ENCODE measurements at regions not wholly inside any gene's neighbourhood (a gene's known extent, or its start where the extent isn't known, plus 50 kb on each side); places are given as distances from the start of the nearest gene placed in this dataset.

DNA sequence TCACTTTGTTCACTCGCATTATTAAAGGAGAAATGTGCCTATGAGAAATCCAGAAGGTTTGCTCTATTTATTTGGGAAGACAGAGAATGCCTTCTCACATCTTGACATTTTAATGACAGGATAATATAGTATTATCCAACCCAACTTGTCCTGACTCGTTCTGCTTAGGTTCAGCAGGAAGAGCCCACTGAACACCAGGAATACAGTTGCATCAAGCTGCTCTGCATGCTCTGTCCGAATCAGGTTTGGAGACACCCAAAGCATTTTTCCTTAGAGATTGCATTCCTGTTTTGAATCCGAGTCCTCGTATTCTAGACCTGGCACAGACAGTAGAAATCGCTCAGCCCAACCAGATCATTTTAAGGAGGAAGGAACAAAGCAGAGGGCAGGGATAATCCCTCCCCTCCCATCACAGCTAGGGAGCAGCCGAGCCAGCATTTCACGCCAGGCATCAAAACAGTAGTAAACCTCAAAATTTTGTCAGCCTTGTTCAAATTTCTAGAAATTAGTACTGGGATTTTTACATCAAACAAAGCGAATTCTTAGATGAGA, 837.4 kb upstream of the ID2 start:
- TF ChIP-seq, protein P1, sequence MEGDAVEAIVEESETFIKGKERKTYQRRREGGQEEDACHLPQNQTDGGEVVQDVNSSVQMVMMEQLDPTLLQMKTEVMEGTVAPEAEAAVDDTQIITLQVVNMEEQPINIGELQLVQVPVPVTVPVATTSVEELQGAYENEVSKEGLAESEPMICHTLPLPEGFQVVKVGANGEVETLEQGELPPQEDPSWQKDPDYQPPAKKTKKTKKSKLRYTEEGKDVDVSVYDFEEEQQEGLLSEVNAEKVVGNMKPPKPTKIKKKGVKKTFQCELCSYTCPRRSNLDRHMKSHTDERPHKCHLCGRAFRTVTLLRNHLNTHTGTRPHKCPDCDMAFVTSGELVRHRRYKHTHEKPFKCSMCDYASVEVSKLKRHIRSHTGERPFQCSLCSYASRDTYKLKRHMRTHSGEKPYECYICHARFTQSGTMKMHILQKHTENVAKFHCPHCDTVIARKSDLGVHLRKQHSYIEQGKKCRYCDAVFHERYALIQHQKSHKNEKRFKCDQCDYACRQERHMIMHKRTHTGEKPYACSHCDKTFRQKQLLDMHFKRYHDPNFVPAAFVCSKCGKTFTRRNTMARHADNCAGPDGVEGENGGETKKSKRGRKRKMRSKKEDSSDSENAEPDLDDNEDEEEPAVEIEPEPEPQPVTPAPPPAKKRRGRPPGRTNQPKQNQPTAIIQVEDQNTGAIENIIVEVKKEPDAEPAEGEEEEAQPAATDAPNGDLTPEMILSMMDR (IDR thresholded peaks at IDR 0.05; ENCODE audit: unreplicated experiment in 3 of 3) = no peak
- H3K36me3 Mint-ChIP-seq (ENCODE audit: low read depth) = peaks cover 4% of the 10 kb centered on the region
- H3K27me3 Mint-ChIP-seq (ENCODE audit: low read depth) = peaks cover 5% of the 10 kb centered on the region
- H3K4me3 Mint-ChIP-seq = no peak overlapping the region
- H3K27ac Mint-ChIP-seq = no peak overlapping the region
- no peaks in the 10 kb centered on the region for H3K4me1 Mint-ChIP-seq
- peaks cover 6% of the 10 kb centered on the region for H3K9me3 Mint-ChIP-seq

GRCh38 chr2:7845332-7845731, 836.5 kb upstream of the ID2 start:
- TF ChIP-seq, protein P1 (IDR thresholded peaks at IDR 0.05; ENCODE audit: unreplicated experiment in 3 of 3) = no peak
- H3K9me3 Mint-ChIP-seq = peaks cover 6% of the 10 kb centered on the region

GRCh38 chr2:7846607-7847006, 835.2 kb upstream of the ID2 start:
- no peaks in the 10 kb centered on the region for H3K4me1 Mint-ChIP-seq
- H3K27ac Mint-ChIP-seq = no peak overlapping the region
- H3K27me3 Mint-ChIP-seq (ENCODE audit: low read depth) = peaks cover 10% of the 10 kb centered on the region
- H3K9me3 Mint-ChIP-seq = peaks cover 2% of the 10 kb centered on the region
- TF ChIP-seq, protein P1 (IDR thresholded peaks at IDR 0.05; ENCODE audit: unreplicated experiment in 3 of 3) = no peak
- no peaks in the 10 kb centered on the region for H3K36me3 Mint-ChIP-seq (ENCODE audit: low read depth)
- H3K4me3 Mint-ChIP-seq = no peak overlapping the region

More at GRCh38 chr2:7845332-7845731, 836.5 kb upstream of the ID2 start:
- no peak overlapping the region for H3K4me3 Mint-ChIP-seq
- peaks cover 4% of the 10 kb centered on the region for H3K36me3 Mint-ChIP-seq (ENCODE audit: low read depth)
- H3K27me3 Mint-ChIP-seq (ENCODE audit: low read depth) = peaks cover 9% of the 10 kb centered on the region
- H3K27ac Mint-ChIP-seq = no peak overlapping the region
- no peaks in the 10 kb centered on the region for H3K4me1 Mint-ChIP-seq

- no peaks in the 10 kb centered on the region for H3K36me3 Mint-ChIP-seq (ENCODE audit: low read depth)
- H3K27ac Mint-ChIP-seq = no peak overlapping the region
- peaks cover 10% of the 10 kb centered on the region for H3K27me3 Mint-ChIP-seq (ENCODE audit: low read depth)
- TF ChIP-seq, protein P1 (IDR thresholded peaks at IDR 0.05; ENCODE audit: unreplicated experiment in 3 of 3) = no peak
- H3K4me3 Mint-ChIP-seq = no peak overlapping the region
- H3K9me3 Mint-ChIP-seq = peaks cover 2% of the 10 kb centered on the region
- no peaks in the 10 kb centered on the region for H3K4me1 Mint-ChIP-seq
Observed at GRCh38 chr2:7847321-7847720, 834.5 kb upstream of the ID2 start.

GRCh38 chr2:7849027-7849426, 832.8 kb upstream of the ID2 start:
- Mint-ChIP-seq H3K4me1 (no peaks in the 10 kb centered on the region), H3K9me3 (no peaks in the 10 kb centered on the region), H3K4me3 (no peak overlapping the region), H3K27me3 (ENCODE audit: low read depth) (peaks cover 10% of the 10 kb centered on the region), H3K36me3 (ENCODE audit: low read depth) (no peaks in the 10 kb centered on the region), H3K27ac (no peak overlapping the region)
- TF ChIP-seq, protein P1 (IDR thresholded peaks at IDR 0.05; ENCODE audit: unreplicated experiment in 3 of 3) = no peak

GRCh38 chr2:7849531-7849930, 832.3 kb upstream of the ID2 start:
- TF ChIP-seq, protein P1 (IDR thresholded peaks at IDR 0.05; ENCODE audit: unreplicated experiment in 3 of 3) = no peak

More at GRCh38 chr2:7849531-7849930, 832.3 kb upstream of the ID2 start:
- Mint-ChIP-seq H3K4me3 (no peak overlapping the region), H3K27ac (no peak overlapping the region), H3K27me3 (ENCODE audit: low read depth) (peaks cover 10% of the 10 kb centered on the region), H3K36me3 (ENCODE audit: low read depth) (no peaks in the 10 kb centered on the region), H3K4me1 (no peaks in the 10 kb centered on the region), H3K9me3 (no peaks in the 10 kb centered on the region)

Measured in nephron (organoid).